Esophagus (tissue), 2 donors: ENCODE measurements at regions not wholly inside any gene's neighbourhood (a gene's known extent, or its start where the extent isn't known, plus 50 kb on each side); places are given as distances from the start of the nearest gene placed in this dataset.
"Not testable (repeated sequence)": the region's sequence is repeated elsewhere in the genome, so short reads cannot be mapped to it uniquely, and the experiment has no call there.

Experiments used
- H3K27ac ChIP-seq, 2 donors: one replicate each; pipeline ENCODE4 v1.5.1; 2013; ENCODE audit warnings: low read depth in 2 of 2, mild to moderate bottlenecking in 2 of 2, inconsistent platforms in 1 of 2, low read length in 1 of 2, moderate library complexity in 1 of 2
- H3K27me3 ChIP-seq, 2 donors: one replicate each; pipeline ENCODE4 v1.6.1; 2013; ENCODE audit warnings: low read length in 2 of 2, control low read depth in 1 of 2, mild to moderate bottlenecking in 1 of 2; ENCODE audit not compliant: insufficient read depth in 2 of 2, control insufficient read depth in 1 of 2
- H3K36me3 ChIP-seq, 2 donors: one replicate each; pipeline ENCODE4 v1.6.1; 2013; ENCODE audit warnings: low read length in 1 of 2; ENCODE audit not compliant: control insufficient read depth in 2 of 2, insufficient read depth in 2 of 2
- H3K4me1 ChIP-seq, 2 donors: one replicate each; pipeline ENCODE4 v1.6.1; 2013; ENCODE audit warnings: low read length in 1 of 2; ENCODE audit not compliant: control insufficient read depth in 2 of 2, insufficient read depth in 2 of 2
- H3K4me3 ChIP-seq, 2 donors: one replicate each; pipeline ENCODE4 v1.5.1; 2013; ENCODE audit warnings: low read length in 2 of 2, mild to moderate bottlenecking in 2 of 2, low read depth in 1 of 2, moderate library complexity in 1 of 2
- H3K9me3 ChIP-seq, 2 donors: one replicate each; pipeline ENCODE4 v1.6.1; 2013; ENCODE audit warnings: mild to moderate bottlenecking in 2 of 2, low read depth in 1 of 2, low read length in 1 of 2, moderate library complexity in 1 of 2; ENCODE audit not compliant: control insufficient read depth in 2 of 2, insufficient read depth in 1 of 2
- WGBS, 2 donors: extraction: QIAGEN DNeasy Blood & Tissue Kit; methylation state at CpG; one replicate each; pipeline ENCODE4 v1.1.7; 2013; 5-methylcytosine and 5-hydroxymethylcytosine counted together
- donor health status: healthy with polysubstance abuse.
- donor health status: Bipolar disorder and iron deficiency.

DNA sequence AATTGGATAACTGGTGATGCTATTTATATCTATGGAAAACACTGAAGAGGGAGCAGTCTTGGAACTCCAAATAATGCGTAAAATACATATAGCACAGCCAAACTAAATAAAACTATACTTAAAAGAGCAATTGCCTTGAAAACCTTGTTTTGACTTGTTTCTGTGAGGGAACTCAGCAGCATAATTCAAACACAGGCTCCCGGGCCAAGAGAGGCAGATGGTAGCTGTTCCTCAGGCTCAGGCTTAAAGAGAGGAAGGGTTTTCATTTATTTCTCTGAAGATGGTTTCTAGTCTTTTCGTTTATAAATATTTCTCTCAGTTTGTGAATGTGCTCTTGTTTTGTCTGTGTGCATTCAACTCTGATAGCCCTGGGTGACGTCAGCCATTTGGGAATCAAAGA is 82.4 kb downstream of the FANCF start:
- Histone ChIP-seq H3K4me1 (no peaks in the 10 kb centered on the region), H3K4me3 (no peak overlapping the region), H3K27ac (no peak overlapping the region), H3K27me3 (no peaks in the 10 kb centered on the region), H3K9me3 (no peaks in the 10 kb centered on the region), H3K36me3 (no peaks in the 10 kb centered on the region)
- 35 to 48% methylated on average over 4 of the region's 4 CpGs for WGBS, 2 donors

DNA sequence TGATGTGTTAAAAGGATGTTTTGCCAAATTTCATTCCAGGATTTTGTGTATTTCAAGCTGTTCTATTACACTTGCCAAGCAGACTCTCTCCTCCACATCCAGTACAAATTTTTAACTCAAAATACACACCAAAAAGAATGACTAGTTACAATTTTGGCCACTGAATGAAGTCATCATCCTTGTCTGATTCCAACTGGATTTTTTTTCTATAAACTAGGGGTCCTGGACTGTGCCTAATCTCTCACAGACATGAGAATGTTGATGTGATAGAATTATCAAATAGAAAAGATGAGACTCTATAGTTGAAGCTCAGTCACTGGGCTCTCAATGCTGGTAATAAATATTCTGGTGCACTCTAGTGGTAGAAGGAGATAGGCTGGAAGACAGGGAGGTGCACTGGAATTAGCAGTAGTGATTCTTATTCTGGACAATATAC is 85.8 kb downstream of the FANCF start:
- Histone ChIP-seq H3K4me1 (no peaks in the 10 kb centered on the region), H3K36me3 (no peaks in the 10 kb centered on the region), H3K9me3 (no peaks in the 10 kb centered on the region), H3K27ac (no peak overlapping the region), H3K27me3 (no peaks in the 10 kb centered on the region), H3K4me3 (no peak overlapping the region)

DNA sequence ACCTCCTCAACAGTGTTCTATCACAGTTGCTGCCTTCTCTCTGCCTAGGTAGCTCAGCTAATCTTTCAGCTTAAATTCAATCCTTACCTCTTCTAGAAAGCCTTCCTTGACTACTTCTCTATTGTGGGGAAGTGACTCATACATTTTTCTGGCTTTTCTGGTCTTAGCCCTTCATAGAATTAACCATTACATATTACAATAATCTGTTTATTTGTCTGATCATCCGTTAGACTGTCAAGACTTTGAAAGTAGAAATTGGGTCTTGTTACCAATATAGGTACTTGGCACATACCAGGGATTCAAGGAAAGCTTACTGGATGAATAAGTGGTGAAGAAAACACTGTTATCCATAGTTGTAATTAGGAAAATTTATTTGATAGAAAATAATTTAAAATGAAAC is 89.6 kb downstream of the FANCF start:
- 0 to 6% methylated on average over 1 of the region's 1 CpG for WGBS, 2 donors

DNA sequence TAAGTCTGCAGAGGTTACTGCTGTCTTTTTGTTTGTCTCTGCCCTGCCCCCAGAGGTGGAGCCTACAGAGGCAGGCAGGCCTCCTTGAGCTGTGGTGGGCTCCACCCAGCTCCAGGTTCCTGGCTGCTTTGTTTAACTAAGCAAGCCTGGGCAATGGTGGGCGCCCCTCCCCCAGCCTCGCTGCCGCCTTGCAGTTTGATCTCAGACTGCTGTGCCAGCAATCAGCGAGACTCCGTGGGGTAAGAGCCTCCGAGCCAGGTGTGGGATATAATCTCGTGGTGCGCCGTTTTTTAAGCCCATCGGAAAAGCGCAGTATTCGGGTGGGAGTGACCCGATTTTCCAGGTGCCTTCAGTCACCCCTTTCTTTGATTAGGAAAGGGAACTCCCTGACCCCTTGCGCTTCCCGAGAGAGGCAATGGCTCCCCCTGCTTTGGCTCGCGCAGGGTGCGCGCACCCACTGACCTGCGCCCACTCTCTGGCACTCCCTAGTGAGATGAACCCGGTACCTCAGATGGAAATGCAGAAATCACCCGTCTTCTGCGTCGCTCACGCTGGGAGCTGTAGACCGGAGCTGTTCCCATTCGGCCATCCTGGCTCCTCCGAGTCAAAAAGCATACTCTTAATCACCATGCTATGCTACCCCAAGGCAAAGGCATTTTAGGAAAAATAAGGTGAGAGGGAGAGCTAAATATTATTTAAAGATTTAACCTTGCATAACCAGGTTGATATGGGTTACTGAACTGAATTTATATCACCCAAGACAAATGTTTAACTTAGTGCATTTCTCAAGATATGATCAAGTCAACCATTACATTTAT is 96.8 kb downstream of the FANCF start:
- WGBS, 2 donors, result 66 to 84% methylated on average over 21 to 28 of the region's 28 CpGs
- not testable (repeated sequence) for H3K9me3 ChIP-seq, H3K4me1 ChIP-seq, H3K4me3 ChIP-seq, H3K27me3 ChIP-seq, H3K27ac ChIP-seq, H3K36me3 ChIP-seq

More for the DNA sequence above, 89.6 kb downstream of the FANCF start:
- Histone ChIP-seq H3K27me3 (no peaks in the 10 kb centered on the region), H3K4me1 (no peaks in the 10 kb centered on the region), H3K36me3 (no peaks in the 10 kb centered on the region), H3K9me3 (no peaks in the 10 kb centered on the region), H3K4me3 (no peak overlapping the region), H3K27ac (no peak overlapping the region)

DNA sequence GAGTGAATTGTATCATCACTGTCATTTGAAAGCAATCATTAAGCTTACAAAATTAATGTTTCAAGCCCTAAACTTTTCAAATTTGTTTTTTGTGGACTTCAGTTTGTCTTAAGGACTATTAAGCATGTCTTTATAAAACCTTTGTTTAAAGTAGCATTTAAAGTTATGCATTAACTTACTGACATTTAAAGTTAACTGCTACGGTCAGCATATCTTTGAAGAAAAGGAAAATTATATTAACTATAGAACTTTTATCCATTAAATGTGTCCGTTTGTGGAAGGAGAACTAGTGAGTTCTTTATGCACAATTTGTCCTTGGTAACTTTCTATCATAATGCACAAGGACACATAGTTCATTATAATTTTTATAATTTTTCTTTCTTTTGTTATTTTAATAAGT is 103.4 kb downstream of the FANCF start:
- H3K27me3 ChIP-seq, result no peaks in the 10 kb centered on the region
- H3K4me3 ChIP-seq, result no peak overlapping the region
- H3K9me3 ChIP-seq, result no peaks in the 10 kb centered on the region
- H3K27ac ChIP-seq, result no peak overlapping the region
- H3K4me1 ChIP-seq, result no peaks in the 10 kb centered on the region
- no peaks in the 10 kb centered on the region for H3K36me3 ChIP-seq
- WGBS, 2 donors, result 67 to 73% methylated on average over 2 of the region's 2 CpGs

DNA sequence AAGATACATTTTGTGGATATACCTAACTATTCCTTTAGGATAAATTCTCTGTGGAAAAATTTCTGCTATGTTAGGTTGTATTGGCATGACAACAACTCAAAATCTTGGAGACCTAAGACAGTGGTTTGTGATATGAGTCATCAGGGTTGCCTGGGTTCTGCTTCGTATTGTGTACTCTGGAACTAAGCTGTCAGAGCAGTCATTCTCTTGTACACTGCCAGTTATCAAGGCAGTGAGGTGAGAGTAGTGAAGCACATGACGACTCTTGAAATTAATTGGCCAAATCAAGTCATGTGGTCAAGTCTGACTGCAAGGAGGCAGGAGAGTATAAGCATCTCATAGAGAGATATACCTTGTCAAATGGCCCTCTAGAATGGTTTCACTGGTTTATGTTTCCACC is 104.4 kb downstream of the FANCF start:
- 35 to 51% methylated on average over 2 of the region's 2 CpGs for WGBS, 2 donors
- Histone ChIP-seq H3K27ac (no peak overlapping the region), H3K4me1 (no peaks in the 10 kb centered on the region)

DNA sequence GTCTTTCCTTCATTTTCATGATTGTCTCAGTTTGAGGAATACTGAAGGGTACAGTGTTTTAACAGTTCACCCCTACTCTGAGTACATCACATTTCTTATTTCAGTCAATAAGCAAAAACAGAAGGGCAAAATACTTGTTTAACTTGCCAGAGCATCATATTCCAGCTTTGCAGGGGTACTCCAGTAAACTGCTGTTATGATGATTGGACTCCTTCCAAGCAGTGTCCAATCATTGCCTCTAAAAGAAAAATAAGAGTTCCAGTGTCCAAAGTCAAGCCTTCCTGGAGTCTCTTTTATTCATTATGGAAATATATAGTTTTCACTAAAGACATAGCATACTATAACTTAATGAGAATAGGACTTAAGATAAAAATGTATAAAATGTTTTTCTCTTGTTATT is 105.1 kb downstream of the FANCF start:
- H3K4me3 ChIP-seq, result no peak overlapping the region
- no peak overlapping the region for H3K27ac ChIP-seq
- H3K4me1 ChIP-seq, result no peaks in the 10 kb centered on the region
- no peaks in the 10 kb centered on the region for H3K27me3 ChIP-seq
- no peaks in the 10 kb centered on the region for H3K9me3 ChIP-seq
- no peaks in the 10 kb centered on the region for H3K36me3 ChIP-seq

More for the DNA sequence above, 104.4 kb downstream of the FANCF start:
- Histone ChIP-seq H3K4me3 (no peak overlapping the region), H3K9me3 (no peaks in the 10 kb centered on the region), H3K36me3 (no peaks in the 10 kb centered on the region), H3K27me3 (no peaks in the 10 kb centered on the region)

DNA sequence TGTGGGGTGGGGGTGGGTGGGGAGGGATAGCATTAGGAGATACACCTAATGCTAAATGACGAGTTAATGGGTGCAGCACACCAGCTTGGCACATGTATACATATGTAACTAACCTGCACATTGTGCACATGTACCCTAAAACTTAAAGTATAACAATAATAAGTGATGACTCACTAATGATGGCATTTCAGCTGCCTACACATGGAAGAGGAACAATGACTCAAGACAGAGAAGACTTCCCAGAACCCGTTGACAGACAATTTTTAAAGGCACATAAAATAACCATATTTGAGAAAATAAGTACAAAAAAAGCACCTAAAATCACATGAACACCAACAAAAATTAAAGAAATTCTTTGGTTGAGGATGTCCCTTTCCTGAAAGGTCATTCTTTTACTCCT is 107.3 kb downstream of the FANCF start:
- H3K4me3 ChIP-seq, H3K27ac ChIP-seq, H3K36me3 ChIP-seq, H3K9me3 ChIP-seq, H3K4me1 ChIP-seq, H3K27me3 ChIP-seq: not testable (repeated sequence)
- 71 to 77% methylated on average over 2 of the region's 2 CpGs for WGBS, 2 donors

DNA sequence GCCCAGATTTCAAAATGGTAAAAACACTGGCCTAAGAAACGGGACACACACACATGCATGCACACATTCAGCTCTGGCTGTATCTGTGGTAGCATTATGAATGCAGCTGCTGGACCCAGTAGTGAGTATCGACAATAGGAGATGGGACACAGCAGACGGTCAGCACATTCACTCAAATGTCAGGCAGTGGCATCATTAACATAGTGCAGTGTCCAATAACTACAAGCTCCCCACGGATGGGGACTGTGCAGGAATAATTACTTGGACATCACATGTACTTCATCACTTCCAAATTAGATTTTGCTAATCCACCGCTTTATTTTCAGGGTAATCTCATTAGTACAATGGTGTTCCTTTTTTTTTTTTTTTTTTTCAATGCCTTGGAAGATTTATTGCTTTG is 109.5 kb downstream of the FANCF start:
- Histone ChIP-seq H3K36me3 (no peaks in the 10 kb centered on the region), H3K27ac (no peak overlapping the region), H3K4me3 (no peak overlapping the region), H3K4me1 (no peaks in the 10 kb centered on the region), H3K9me3 (no peaks in the 10 kb centered on the region), H3K27me3 (no peaks in the 10 kb centered on the region)
- 74 to 76% methylated on average over 5 of the region's 5 CpGs for WGBS, 2 donors

DNA sequence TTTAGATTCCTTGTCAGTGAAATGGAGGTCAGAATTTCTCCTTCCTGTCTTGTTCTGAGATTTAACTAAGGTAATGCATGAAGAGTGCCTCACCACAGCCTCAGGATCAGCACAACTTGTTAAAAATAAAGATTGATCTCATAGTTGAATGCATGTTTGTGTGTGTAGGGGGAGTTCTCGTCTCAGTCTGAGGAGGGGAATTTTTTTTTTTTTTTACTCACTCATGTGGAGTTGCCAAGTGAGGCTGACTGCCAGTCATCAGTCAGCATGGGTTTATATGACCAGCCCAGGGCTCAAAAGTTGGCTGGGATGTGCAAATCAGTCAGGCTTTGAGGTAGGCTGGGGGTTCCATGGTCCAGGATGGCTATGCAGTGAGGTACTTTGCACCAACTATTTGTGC is 113.2 kb downstream of the FANCF start:
- Histone ChIP-seq H3K27ac (no peak overlapping the region), H3K9me3 (no peaks in the 10 kb centered on the region), H3K27me3 (no peaks in the 10 kb centered on the region), H3K36me3 (no peaks in the 10 kb centered on the region), H3K4me3 (no peak overlapping the region), H3K4me1 (no peaks in the 10 kb centered on the region)
- WGBS, 2 donors, result 26 to 33% methylated on average over 1 of the region's 1 CpG
